Neural cell (in vitro differentiated cells): ENCODE measurements at regions not wholly inside any gene's neighbourhood (a gene's known extent, or its start where the extent isn't known, plus 50 kb on each side); places are given as distances from the start of the nearest gene placed in this dataset.

Experiments
- H2AFZ ChIP-seq: fragments of 200-600, 300-800 bp; sonication (generic), shearing (Covaris generic); 2 replicates; pipeline ENCODE4 v1.6.0; 2014; ENCODE audit warnings: low read depth, mild to moderate bottlenecking, antibody characterized with exemption, low read length, moderate library complexity
- H3F3A ChIP-seq: fragments of 200-600 bp; shearing (Covaris generic); 2 replicates; pipeline ENCODE4 v1.6.1; 2016; ENCODE audit warnings: mild to moderate bottlenecking, moderate library complexity, mixed read lengths, antibody characterized with exemption, low read length; ENCODE audit not compliant: insufficient read depth, poor library complexity, severe bottlenecking
- H3K27ac ChIP-seq: fragments of 200-600, 300-800 bp; sonication (generic), shearing (Covaris generic); 2 replicates; pipeline ENCODE4 v1.5.1; 2014; ENCODE audit warnings: mild to moderate bottlenecking, low read length, moderate library complexity
- H3K27me3 ChIP-seq: fragments of 300-800, 200-600 bp; sonication (generic), shearing (Covaris generic); 2 replicates; pipeline ENCODE4 v1.6.0; 2014; ENCODE audit warnings: mild to moderate bottlenecking, low read depth, low read length, moderate library complexity; ENCODE audit not compliant: insufficient read depth
- H3K36me3 ChIP-seq: fragments of 300-800, 200-600 bp; sonication (generic), shearing (Covaris generic); 2 replicates; pipeline ENCODE4 v1.5.1; 2014; ENCODE audit warnings: mild to moderate bottlenecking, antibody characterized with exemption, low read length, moderate library complexity; ENCODE audit not compliant: insufficient read depth
- H3K4me2 ChIP-seq: fragments of 300-800, 200-600 bp; sonication (generic), shearing (Covaris generic); 2 replicates; pipeline ENCODE4 v1.6.0; 2014; ENCODE audit warnings: mild to moderate bottlenecking, low read length
- H3K4me3 ChIP-seq: fragments of 300-800, 200-600 bp; sonication (generic), shearing (Covaris generic); 2 replicates; pipeline ENCODE4 v1.5.1; 2014; ENCODE audit warnings: mild to moderate bottlenecking, low read length, moderate library complexity
- H3K79me2 ChIP-seq: fragments of 200-600 bp; shearing (Covaris generic); replicated peaks from 2 replicates; pipeline ENCODE4 v1.6.0; 2014; ENCODE audit warnings: mild to moderate bottlenecking, low read length, moderate library complexity; ENCODE audit not compliant: insufficient read depth
- H3K9ac ChIP-seq: fragments of 300-800, 200-600 bp; sonication (generic), shearing (Covaris generic); 2 replicates; pipeline ENCODE4 v1.6.1; 2016; ENCODE audit warnings: mild to moderate bottlenecking, low read length, mixed read lengths
- H3K9me2 ChIP-seq: fragments of 200-600 bp; shearing (Covaris generic); 2 replicates; pipeline ENCODE4 v1.6.1; 2016; ENCODE audit warnings: mild to moderate bottlenecking, low read length, mixed read lengths; ENCODE audit not compliant: insufficient read depth
- H3K9me3 ChIP-seq: fragments of 200-600, 300-800 bp; sonication (generic), shearing (Covaris generic); 2 replicates; pipeline ENCODE4 v1.6.1; 2016; ENCODE audit warnings: mild to moderate bottlenecking, mixed run types, low read length, moderate library complexity, mixed read lengths
- H4K20me1 ChIP-seq: fragments of 200-600 bp; shearing (Covaris generic); 2 replicates; pipeline ENCODE4 v1.6.1; 2016; ENCODE audit warnings: mild to moderate bottlenecking, mixed run types; ENCODE audit not compliant: insufficient read depth
- EP300 ChIP-seq: fragments of 450-650 bp; conservative IDR thresholded peaks from 2 replicates; pipeline ENCODE4 v1.6.1; 2014; ENCODE audit warnings: antibody characterized with exemption, mild to moderate bottlenecking, moderate library complexity; ENCODE audit not compliant: poor library complexity, severe bottlenecking
- EZH2 ChIP-seq: fragments of 200-600, 300-800 bp; shearing (Covaris generic), sonication (generic); IDR thresholded peaks from 2 replicates; pipeline ENCODE4 v1.6.1; 2014; ENCODE audit warnings: antibody characterized with exemption, low read length, borderline replicate concordance, mild to moderate bottlenecking; ENCODE audit not compliant: insufficient read depth, poor library complexity, severe bottlenecking
- MXI1 ChIP-seq: fragments of 450-650 bp; conservative IDR thresholded peaks from 2 replicates; pipeline ENCODE4 v1.6.1; 2014; ENCODE audit warnings: antibody characterized with exemption, mild to moderate bottlenecking; ENCODE audit not compliant: poor library complexity, severe bottlenecking
- POLR2AphosphoS5 ChIP-seq: IDR thresholded peaks from 2 replicates; pipeline ENCODE4 v1.6.1; 2012
- RAD21 ChIP-seq: fragments of 450-650 bp; conservative IDR thresholded peaks from 2 replicates; pipeline ENCODE4 v1.6.1; 2014; ENCODE audit warnings: antibody characterized with exemption, mild to moderate bottlenecking, moderate library complexity
- SMC3 ChIP-seq: fragments of 450-650 bp; conservative IDR thresholded peaks from 2 replicates; pipeline ENCODE4 v1.6.1; 2014; ENCODE audit warnings: antibody characterized with exemption, mild to moderate bottlenecking, moderate library complexity; ENCODE audit not compliant: poor library complexity
- TAF1 ChIP-seq: IDR thresholded peaks from 2 replicates; pipeline ENCODE4 v1.6.1; 2012; ENCODE audit warnings: low read depth
- TF ChIP-seq, protein P1 (sequence below): fragments of 450-650 bp; IDR thresholded peaks from 2 replicates; pipeline ENCODE4 v1.5.1; 2014; ENCODE audit warnings: antibody characterized with exemption, mild to moderate bottlenecking, moderate library complexity; ENCODE audit not compliant: poor library complexity, severe bottlenecking
- TF ChIP-seq, protein P2 (sequence below): IDR thresholded peaks from 2 replicates; pipeline ENCODE4 v1.6.1; 2012; ENCODE audit warnings: borderline replicate concordance

DNA sequence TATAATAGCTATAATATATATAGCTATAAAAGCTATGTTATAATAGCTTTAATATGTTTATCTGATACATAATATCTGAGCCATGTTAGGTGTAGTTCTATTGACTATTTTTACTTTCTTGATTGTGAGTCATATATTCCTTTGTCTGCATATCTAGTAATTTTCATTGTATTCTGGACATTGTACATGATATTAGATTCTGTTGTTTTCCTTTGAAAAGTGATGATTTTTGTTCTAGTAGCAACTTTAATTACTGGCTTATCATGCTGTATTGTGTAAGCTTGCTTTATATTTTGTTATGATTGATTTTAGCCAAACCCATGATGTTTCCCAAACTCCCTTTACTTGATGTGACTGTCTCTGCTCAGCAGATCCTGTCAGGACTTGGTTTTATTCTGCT, 125.7 kb upstream of the TCF4 start:
- Histone ChIP-seq H3K9me3 (peaks cover 11% of the 10 kb centered on the region), H3K9ac (no peak overlapping the region), H3K4me2 (no peak overlapping the region), H3K27me3 (no peaks in the 10 kb centered on the region), H3K27ac (no peak overlapping the region), H3K9me2 (no peaks in the 10 kb centered on the region), H3K79me2 (no peaks in the 10 kb centered on the region), H3F3A (no peaks in the 10 kb centered on the region), H3K36me3 (no peaks in the 10 kb centered on the region), H2AFZ (no peak overlapping the region), H3K4me3 (no peak overlapping the region), H4K20me1 (no peaks in the 10 kb centered on the region)
- TF ChIP-seq SMC3 (no peak), POLR2AphosphoS5 (no peak), EZH2 (no peak)
- TF ChIP-seq, protein P1, sequence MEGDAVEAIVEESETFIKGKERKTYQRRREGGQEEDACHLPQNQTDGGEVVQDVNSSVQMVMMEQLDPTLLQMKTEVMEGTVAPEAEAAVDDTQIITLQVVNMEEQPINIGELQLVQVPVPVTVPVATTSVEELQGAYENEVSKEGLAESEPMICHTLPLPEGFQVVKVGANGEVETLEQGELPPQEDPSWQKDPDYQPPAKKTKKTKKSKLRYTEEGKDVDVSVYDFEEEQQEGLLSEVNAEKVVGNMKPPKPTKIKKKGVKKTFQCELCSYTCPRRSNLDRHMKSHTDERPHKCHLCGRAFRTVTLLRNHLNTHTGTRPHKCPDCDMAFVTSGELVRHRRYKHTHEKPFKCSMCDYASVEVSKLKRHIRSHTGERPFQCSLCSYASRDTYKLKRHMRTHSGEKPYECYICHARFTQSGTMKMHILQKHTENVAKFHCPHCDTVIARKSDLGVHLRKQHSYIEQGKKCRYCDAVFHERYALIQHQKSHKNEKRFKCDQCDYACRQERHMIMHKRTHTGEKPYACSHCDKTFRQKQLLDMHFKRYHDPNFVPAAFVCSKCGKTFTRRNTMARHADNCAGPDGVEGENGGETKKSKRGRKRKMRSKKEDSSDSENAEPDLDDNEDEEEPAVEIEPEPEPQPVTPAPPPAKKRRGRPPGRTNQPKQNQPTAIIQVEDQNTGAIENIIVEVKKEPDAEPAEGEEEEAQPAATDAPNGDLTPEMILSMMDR, result no peak

DNA sequence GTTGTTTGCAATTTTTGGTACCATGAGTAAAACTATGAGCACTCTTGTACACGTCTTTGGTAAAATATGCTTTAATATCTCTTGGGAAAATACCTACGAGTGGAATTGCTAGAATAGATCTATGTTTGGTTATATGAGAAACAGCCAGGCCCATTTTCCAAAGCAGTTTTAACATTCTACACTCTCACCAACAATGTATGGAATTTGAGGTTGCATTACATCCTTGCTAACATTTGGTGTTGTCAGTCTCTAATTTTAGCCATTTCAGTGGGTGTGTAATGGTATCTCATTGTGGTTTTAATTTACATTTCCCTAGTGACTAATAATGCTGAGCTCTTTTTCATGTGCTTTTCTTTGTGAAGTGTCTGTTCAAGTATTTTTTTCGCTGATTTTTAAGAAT, 118.9 kb upstream of the TCF4 start:
- H3K9me3 ChIP-seq, result no peaks in the 10 kb centered on the region
- no peak overlapping the region for H3K4me2 ChIP-seq
- no peaks in the 10 kb centered on the region for H3K9me2 ChIP-seq
- no peaks in the 10 kb centered on the region for H3F3A ChIP-seq
- TF ChIP-seq, protein P2, sequence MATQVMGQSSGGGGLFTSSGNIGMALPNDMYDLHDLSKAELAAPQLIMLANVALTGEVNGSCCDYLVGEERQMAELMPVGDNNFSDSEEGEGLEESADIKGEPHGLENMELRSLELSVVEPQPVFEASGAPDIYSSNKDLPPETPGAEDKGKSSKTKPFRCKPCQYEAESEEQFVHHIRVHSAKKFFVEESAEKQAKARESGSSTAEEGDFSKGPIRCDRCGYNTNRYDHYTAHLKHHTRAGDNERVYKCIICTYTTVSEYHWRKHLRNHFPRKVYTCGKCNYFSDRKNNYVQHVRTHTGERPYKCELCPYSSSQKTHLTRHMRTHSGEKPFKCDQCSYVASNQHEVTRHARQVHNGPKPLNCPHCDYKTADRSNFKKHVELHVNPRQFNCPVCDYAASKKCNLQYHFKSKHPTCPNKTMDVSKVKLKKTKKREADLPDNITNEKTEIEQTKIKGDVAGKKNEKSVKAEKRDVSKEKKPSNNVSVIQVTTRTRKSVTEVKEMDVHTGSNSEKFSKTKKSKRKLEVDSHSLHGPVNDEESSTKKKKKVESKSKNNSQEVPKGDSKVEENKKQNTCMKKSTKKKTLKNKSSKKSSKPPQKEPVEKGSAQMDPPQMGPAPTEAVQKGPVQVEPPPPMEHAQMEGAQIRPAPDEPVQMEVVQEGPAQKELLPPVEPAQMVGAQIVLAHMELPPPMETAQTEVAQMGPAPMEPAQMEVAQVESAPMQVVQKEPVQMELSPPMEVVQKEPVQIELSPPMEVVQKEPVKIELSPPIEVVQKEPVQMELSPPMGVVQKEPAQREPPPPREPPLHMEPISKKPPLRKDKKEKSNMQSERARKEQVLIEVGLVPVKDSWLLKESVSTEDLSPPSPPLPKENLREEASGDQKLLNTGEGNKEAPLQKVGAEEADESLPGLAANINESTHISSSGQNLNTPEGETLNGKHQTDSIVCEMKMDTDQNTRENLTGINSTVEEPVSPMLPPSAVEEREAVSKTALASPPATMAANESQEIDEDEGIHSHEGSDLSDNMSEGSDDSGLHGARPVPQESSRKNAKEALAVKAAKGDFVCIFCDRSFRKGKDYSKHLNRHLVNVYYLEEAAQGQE, result no peak
- TF ChIP-seq POLR2AphosphoS5 (no peak), EP300 (no peak), EZH2 (no peak), SMC3 (no peak), MXI1 (no peak), TAF1 (no peak), RAD21 (no peak)
- TF ChIP-seq, protein P1, result no peak
- H3K4me3 ChIP-seq, result no peak overlapping the region
- no peaks in the 10 kb centered on the region for H3K27me3 ChIP-seq
- H3K79me2 ChIP-seq, result no peaks in the 10 kb centered on the region
- H3K9ac ChIP-seq, result no peak overlapping the region
- no peaks in the 10 kb centered on the region for H3K36me3 ChIP-seq
- H3K27ac ChIP-seq, result no peak overlapping the region
- H4K20me1 ChIP-seq, result no peaks in the 10 kb centered on the region
- no peak overlapping the region for H2AFZ ChIP-seq
